Neural cell (in vitro differentiated cells): ENCODE measurements at regions not wholly inside any gene's neighbourhood (a gene's known extent, or its start where the extent isn't known, plus 50 kb on each side); places are given as distances from the start of the nearest gene placed in this dataset.

Experiments used
- EP300 ChIP-seq: fragments of 450-650 bp; conservative IDR thresholded peaks from 2 replicates; pipeline ENCODE4 v1.6.1; 2014; ENCODE audit warnings: antibody characterized with exemption, mild to moderate bottlenecking, moderate library complexity; ENCODE audit not compliant: poor library complexity, severe bottlenecking
- EZH2 ChIP-seq: fragments of 200-600, 300-800 bp; shearing (Covaris generic), sonication (generic); IDR thresholded peaks from 2 replicates; pipeline ENCODE4 v1.6.1; 2014; ENCODE audit warnings: antibody characterized with exemption, low read length, borderline replicate concordance, mild to moderate bottlenecking; ENCODE audit not compliant: insufficient read depth, poor library complexity, severe bottlenecking
- POLR2AphosphoS5 ChIP-seq: IDR thresholded peaks from 2 replicates; pipeline ENCODE4 v1.6.1; 2012
- RAD21 ChIP-seq: fragments of 450-650 bp; conservative IDR thresholded peaks from 2 replicates; pipeline ENCODE4 v1.6.1; 2014; ENCODE audit warnings: antibody characterized with exemption, mild to moderate bottlenecking, moderate library complexity
- SMC3 ChIP-seq: fragments of 450-650 bp; conservative IDR thresholded peaks from 2 replicates; pipeline ENCODE4 v1.6.1; 2014; ENCODE audit warnings: antibody characterized with exemption, mild to moderate bottlenecking, moderate library complexity; ENCODE audit not compliant: poor library complexity
- TAF1 ChIP-seq: IDR thresholded peaks from 2 replicates; pipeline ENCODE4 v1.6.1; 2012; ENCODE audit warnings: low read depth
- TF ChIP-seq, protein P1 (sequence below): fragments of 450-650 bp; IDR thresholded peaks from 2 replicates; pipeline ENCODE4 v1.5.1; 2014; ENCODE audit warnings: antibody characterized with exemption, mild to moderate bottlenecking, moderate library complexity; ENCODE audit not compliant: poor library complexity, severe bottlenecking
- TF ChIP-seq, protein P2 (sequence below): IDR thresholded peaks from 2 replicates; pipeline ENCODE4 v1.6.1; 2012; ENCODE audit warnings: borderline replicate concordance

- TF ChIP-seq EZH2 (no peak), SMC3 (no peak), POLR2AphosphoS5 (no peak), EP300 (no peak), RAD21 (no peak), TAF1 (no peak)
- TF ChIP-seq, protein P1, sequence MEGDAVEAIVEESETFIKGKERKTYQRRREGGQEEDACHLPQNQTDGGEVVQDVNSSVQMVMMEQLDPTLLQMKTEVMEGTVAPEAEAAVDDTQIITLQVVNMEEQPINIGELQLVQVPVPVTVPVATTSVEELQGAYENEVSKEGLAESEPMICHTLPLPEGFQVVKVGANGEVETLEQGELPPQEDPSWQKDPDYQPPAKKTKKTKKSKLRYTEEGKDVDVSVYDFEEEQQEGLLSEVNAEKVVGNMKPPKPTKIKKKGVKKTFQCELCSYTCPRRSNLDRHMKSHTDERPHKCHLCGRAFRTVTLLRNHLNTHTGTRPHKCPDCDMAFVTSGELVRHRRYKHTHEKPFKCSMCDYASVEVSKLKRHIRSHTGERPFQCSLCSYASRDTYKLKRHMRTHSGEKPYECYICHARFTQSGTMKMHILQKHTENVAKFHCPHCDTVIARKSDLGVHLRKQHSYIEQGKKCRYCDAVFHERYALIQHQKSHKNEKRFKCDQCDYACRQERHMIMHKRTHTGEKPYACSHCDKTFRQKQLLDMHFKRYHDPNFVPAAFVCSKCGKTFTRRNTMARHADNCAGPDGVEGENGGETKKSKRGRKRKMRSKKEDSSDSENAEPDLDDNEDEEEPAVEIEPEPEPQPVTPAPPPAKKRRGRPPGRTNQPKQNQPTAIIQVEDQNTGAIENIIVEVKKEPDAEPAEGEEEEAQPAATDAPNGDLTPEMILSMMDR = no peak
- TF ChIP-seq, protein P2, sequence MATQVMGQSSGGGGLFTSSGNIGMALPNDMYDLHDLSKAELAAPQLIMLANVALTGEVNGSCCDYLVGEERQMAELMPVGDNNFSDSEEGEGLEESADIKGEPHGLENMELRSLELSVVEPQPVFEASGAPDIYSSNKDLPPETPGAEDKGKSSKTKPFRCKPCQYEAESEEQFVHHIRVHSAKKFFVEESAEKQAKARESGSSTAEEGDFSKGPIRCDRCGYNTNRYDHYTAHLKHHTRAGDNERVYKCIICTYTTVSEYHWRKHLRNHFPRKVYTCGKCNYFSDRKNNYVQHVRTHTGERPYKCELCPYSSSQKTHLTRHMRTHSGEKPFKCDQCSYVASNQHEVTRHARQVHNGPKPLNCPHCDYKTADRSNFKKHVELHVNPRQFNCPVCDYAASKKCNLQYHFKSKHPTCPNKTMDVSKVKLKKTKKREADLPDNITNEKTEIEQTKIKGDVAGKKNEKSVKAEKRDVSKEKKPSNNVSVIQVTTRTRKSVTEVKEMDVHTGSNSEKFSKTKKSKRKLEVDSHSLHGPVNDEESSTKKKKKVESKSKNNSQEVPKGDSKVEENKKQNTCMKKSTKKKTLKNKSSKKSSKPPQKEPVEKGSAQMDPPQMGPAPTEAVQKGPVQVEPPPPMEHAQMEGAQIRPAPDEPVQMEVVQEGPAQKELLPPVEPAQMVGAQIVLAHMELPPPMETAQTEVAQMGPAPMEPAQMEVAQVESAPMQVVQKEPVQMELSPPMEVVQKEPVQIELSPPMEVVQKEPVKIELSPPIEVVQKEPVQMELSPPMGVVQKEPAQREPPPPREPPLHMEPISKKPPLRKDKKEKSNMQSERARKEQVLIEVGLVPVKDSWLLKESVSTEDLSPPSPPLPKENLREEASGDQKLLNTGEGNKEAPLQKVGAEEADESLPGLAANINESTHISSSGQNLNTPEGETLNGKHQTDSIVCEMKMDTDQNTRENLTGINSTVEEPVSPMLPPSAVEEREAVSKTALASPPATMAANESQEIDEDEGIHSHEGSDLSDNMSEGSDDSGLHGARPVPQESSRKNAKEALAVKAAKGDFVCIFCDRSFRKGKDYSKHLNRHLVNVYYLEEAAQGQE = no peak
These were observed 366.7 kb upstream of the TENM4 start for GRCh38 chr11:79807506-79807905.
